HL-60 (cell line): ENCODE measurements at regions not wholly inside any gene's neighbourhood (a gene's known extent, or its start where the extent isn't known, plus 50 kb on each side); places are given as distances from the start of the nearest gene placed in this dataset.

ENCODE experiments used
- GABPA ChIP-seq: IDR thresholded peaks from 2 replicates; pipeline ENCODE4 v1.6.1; 2012; ENCODE audit warnings: low read depth
- POLR2AphosphoS5 ChIP-seq: IDR thresholded peaks from 2 replicates; pipeline ENCODE4 v1.6.1; 2012; ENCODE audit warnings: low read depth
- SPI1 ChIP-seq: IDR thresholded peaks from 2 replicates; pipeline ENCODE4 v1.6.1; 2012; ENCODE audit warnings: low read depth, mild to moderate bottlenecking, borderline replicate concordance
- TF ChIP-seq, protein P1 (sequence below): IDR thresholded peaks from one replicate; pipeline ENCODE4 v1.5.1; 2011; ENCODE audit warnings: low read length, control low read depth, inconsistent platforms; ENCODE audit not compliant: insufficient read depth
- TF ChIP-seq, protein P2 (sequence below): IDR thresholded peaks from 2 replicates; pipeline ENCODE4 v1.6.1; 2012; ENCODE audit warnings: low read depth; ENCODE audit not compliant: insufficient replicate concordance

DNA sequence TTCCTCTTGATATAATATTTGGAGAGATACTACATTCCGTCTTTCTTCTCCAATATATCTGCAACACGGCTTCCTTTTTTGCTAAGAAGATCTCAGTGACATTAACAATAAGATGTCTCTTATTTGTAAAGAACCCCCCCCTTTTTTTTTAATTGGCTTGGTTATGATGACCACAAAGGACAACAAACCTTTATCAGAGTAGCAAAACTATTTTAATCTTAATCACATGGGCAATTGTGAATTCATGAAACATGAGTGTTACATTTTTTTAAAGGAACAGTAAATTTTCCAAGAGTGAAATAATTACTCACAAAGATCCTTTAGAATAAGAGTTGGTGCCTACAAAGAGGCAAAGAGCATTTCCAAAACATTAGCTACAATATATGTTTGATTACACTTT is 554.1 kb downstream of the MAT2B start:
- TF ChIP-seq, protein P1, sequence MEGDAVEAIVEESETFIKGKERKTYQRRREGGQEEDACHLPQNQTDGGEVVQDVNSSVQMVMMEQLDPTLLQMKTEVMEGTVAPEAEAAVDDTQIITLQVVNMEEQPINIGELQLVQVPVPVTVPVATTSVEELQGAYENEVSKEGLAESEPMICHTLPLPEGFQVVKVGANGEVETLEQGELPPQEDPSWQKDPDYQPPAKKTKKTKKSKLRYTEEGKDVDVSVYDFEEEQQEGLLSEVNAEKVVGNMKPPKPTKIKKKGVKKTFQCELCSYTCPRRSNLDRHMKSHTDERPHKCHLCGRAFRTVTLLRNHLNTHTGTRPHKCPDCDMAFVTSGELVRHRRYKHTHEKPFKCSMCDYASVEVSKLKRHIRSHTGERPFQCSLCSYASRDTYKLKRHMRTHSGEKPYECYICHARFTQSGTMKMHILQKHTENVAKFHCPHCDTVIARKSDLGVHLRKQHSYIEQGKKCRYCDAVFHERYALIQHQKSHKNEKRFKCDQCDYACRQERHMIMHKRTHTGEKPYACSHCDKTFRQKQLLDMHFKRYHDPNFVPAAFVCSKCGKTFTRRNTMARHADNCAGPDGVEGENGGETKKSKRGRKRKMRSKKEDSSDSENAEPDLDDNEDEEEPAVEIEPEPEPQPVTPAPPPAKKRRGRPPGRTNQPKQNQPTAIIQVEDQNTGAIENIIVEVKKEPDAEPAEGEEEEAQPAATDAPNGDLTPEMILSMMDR: no peak
- TF ChIP-seq, protein P2, sequence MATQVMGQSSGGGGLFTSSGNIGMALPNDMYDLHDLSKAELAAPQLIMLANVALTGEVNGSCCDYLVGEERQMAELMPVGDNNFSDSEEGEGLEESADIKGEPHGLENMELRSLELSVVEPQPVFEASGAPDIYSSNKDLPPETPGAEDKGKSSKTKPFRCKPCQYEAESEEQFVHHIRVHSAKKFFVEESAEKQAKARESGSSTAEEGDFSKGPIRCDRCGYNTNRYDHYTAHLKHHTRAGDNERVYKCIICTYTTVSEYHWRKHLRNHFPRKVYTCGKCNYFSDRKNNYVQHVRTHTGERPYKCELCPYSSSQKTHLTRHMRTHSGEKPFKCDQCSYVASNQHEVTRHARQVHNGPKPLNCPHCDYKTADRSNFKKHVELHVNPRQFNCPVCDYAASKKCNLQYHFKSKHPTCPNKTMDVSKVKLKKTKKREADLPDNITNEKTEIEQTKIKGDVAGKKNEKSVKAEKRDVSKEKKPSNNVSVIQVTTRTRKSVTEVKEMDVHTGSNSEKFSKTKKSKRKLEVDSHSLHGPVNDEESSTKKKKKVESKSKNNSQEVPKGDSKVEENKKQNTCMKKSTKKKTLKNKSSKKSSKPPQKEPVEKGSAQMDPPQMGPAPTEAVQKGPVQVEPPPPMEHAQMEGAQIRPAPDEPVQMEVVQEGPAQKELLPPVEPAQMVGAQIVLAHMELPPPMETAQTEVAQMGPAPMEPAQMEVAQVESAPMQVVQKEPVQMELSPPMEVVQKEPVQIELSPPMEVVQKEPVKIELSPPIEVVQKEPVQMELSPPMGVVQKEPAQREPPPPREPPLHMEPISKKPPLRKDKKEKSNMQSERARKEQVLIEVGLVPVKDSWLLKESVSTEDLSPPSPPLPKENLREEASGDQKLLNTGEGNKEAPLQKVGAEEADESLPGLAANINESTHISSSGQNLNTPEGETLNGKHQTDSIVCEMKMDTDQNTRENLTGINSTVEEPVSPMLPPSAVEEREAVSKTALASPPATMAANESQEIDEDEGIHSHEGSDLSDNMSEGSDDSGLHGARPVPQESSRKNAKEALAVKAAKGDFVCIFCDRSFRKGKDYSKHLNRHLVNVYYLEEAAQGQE: no peak
- TF ChIP-seq POLR2AphosphoS5 (no peak), GABPA (no peak), SPI1 (no peak)
